H9 (cell line): ENCODE measurements at regions not wholly inside any gene's neighbourhood (a gene's known extent, or its start where the extent isn't known, plus 50 kb on each side); places are given as distances from the start of the nearest gene placed in this dataset.
A peak's percentile ranks its signal among the peaks of the same experiment; 100 is the strongest.

ENCODE experiments used
- DNase-seq: peaks from one replicate; pipeline ENCODE4 v3.0.0-alpha.2; 2017
- H2AFZ ChIP-seq: one replicate; pipeline ENCODE4 v1.6.1; 2013; ENCODE audit warnings: mild to moderate bottlenecking, low read length, control low read depth, moderate library complexity
- H2AK5ac ChIP-seq: 2 replicates; pipeline ENCODE4 v1.6.1; 2013; ENCODE audit warnings: low read length, control low read depth, mixed read lengths; ENCODE audit not compliant: insufficient read length
- H2BK120ac ChIP-seq: one replicate; pipeline ENCODE4 v1.6.1; 2013; ENCODE audit warnings: low read depth, mild to moderate bottlenecking, low read length, control low read depth, inconsistent platforms; ENCODE audit not compliant: poor library complexity, severe bottlenecking
- H2BK12ac ChIP-seq: 2 replicates; pipeline ENCODE4 v1.6.1; 2013; ENCODE audit warnings: low read length, control low read depth, mixed read lengths, low read depth; ENCODE audit not compliant: insufficient read length
- H2BK15ac ChIP-seq: 2 replicates; pipeline ENCODE4 v1.6.1; 2013; ENCODE audit warnings: low read depth, low read length, control low read depth
- H2BK20ac ChIP-seq: one replicate; pipeline ENCODE4 v1.6.1; 2013; ENCODE audit warnings: low read depth, mild to moderate bottlenecking, low read length, control low read depth, inconsistent platforms; ENCODE audit not compliant: poor library complexity, severe bottlenecking
- H2BK5ac ChIP-seq: 2 replicates; pipeline ENCODE4 v1.6.1; 2013; ENCODE audit warnings: low read length, control low read depth, mixed read lengths; ENCODE audit not compliant: insufficient read length
- H3K14ac ChIP-seq: 2 replicates; pipeline ENCODE4 v1.6.1; 2013; ENCODE audit warnings: low read length, control low read depth; ENCODE audit not compliant: insufficient read depth
- H3K18ac ChIP-seq: 2 replicates; pipeline ENCODE4 v1.6.1; 2013; ENCODE audit warnings: low read depth, mild to moderate bottlenecking, mixed read lengths, low read length, control low read depth; ENCODE audit not compliant: insufficient read length
- H3K23ac ChIP-seq: 2 replicates; pipeline ENCODE4 v1.6.1; 2013; ENCODE audit warnings: low read length, control low read depth, mixed read lengths, low read depth; ENCODE audit not compliant: insufficient read length
- H3K23me2 ChIP-seq: 2 replicates; pipeline ENCODE4 v1.6.1; 2013; ENCODE audit warnings: low read depth, mild to moderate bottlenecking, mixed read lengths, low read length, control low read depth; ENCODE audit not compliant: insufficient read length, poor library complexity, severe bottlenecking
- H3K27ac ChIP-seq: 2 replicates; pipeline ENCODE4 v1.5.1; 2013; ENCODE audit warnings: low read length, control low read depth, mixed read lengths, low read depth; ENCODE audit not compliant: insufficient read length
- H3K27me3 ChIP-seq: 2 replicates; pipeline ENCODE4 v1.6.1; 2013; ENCODE audit warnings: low read length, control low read depth, inconsistent platforms; ENCODE audit not compliant: insufficient read depth
- H3K4ac ChIP-seq: 2 replicates; pipeline ENCODE4 v1.6.1; 2013; ENCODE audit warnings: low read depth, mild to moderate bottlenecking, control low read depth, inconsistent platforms, low read length, moderate library complexity
- H3K4me1 ChIP-seq: 2 replicates; pipeline ENCODE4 v1.6.1; 2013; ENCODE audit warnings: low read length, control low read depth, inconsistent platforms; ENCODE audit not compliant: insufficient read depth
- H3K4me2 ChIP-seq: 2 replicates; pipeline ENCODE4 v1.6.1; 2013; ENCODE audit warnings: low read length, control low read depth, mixed read lengths; ENCODE audit not compliant: insufficient read length, insufficient read depth
- H3K56ac ChIP-seq: 2 replicates; pipeline ENCODE4 v1.6.1; 2013; ENCODE audit warnings: low read depth, mild to moderate bottlenecking, mixed read lengths, low read length, control low read depth; ENCODE audit not compliant: insufficient read length
- H3K79me1 ChIP-seq: 2 replicates; pipeline ENCODE4 v1.6.1; 2013; ENCODE audit warnings: low read depth, mild to moderate bottlenecking, moderate library complexity, low read length, control low read depth, inconsistent platforms; ENCODE audit not compliant: insufficient read depth, poor library complexity, severe bottlenecking
- H3K79me2 ChIP-seq: 2 replicates; pipeline ENCODE4 v1.6.1; 2013; ENCODE audit warnings: low read length, control low read depth, inconsistent platforms; ENCODE audit not compliant: insufficient read depth
- H3K9ac ChIP-seq: 2 replicates; pipeline ENCODE4 v1.6.1; 2013; ENCODE audit warnings: low read length, control low read depth, mixed read lengths; ENCODE audit not compliant: insufficient read length; ENCODE audit errors: extremely low read depth
- H3K9me3 ChIP-seq: one replicate; pipeline ENCODE4 v1.6.1; 2013; ENCODE audit warnings: low read depth, low read length, inconsistent platforms; ENCODE audit not compliant: control insufficient read depth
- H3T11ph ChIP-seq: one replicate; pipeline ENCODE4 v1.6.1; 2013; ENCODE audit warnings: mild to moderate bottlenecking, low read length, control low read depth, inconsistent platforms
- H4K20me1 ChIP-seq: one replicate; pipeline ENCODE4 v1.6.1; 2013; ENCODE audit not compliant: control insufficient read depth, insufficient read length, insufficient read depth
- H4K5ac ChIP-seq: 2 replicates; pipeline ENCODE4 v1.6.1; 2013; ENCODE audit warnings: low read depth, mild to moderate bottlenecking, mixed read lengths, low read length, control low read depth; ENCODE audit not compliant: insufficient read length
- H4K8ac ChIP-seq: replicated peaks from 2 replicates; pipeline ENCODE4 v1.6.1; 2013; ENCODE audit warnings: low read length, control low read depth, mixed read lengths, low read depth; ENCODE audit not compliant: insufficient read length
- H4K91ac ChIP-seq: 2 replicates; pipeline ENCODE4 v1.6.1; 2013; ENCODE audit warnings: low read depth, mild to moderate bottlenecking, moderate library complexity, mixed read lengths, low read length, control low read depth; ENCODE audit not compliant: insufficient read length
- H3K27ac Mint-ChIP-seq, 3 experiments: 2 replicates in 2 of 3; 3 replicates in 1 of 3; pipeline ENCODE4 v1.8.0; 2020 to 2021; ENCODE audit warnings: mixed read lengths in 3 of 3, mild to moderate bottlenecking in 1 of 3, moderate library complexity in 1 of 3
- H3K27me3 Mint-ChIP-seq: 2 replicates; pipeline ENCODE4 v1.8.0; 2021; ENCODE audit warnings: low read depth, mild to moderate bottlenecking, moderate library complexity, mixed read lengths
- H3K36me3 Mint-ChIP-seq, 3 experiments: 2 replicates in 2 of 3; 3 replicates in 1 of 3; pipeline ENCODE4 v1.8.0; 2020 to 2021; ENCODE audit warnings: low read depth in 3 of 3, mixed read lengths in 3 of 3; ENCODE audit not compliant: insufficient read depth in 1 of 3
- H3K4me1 Mint-ChIP-seq, 2 experiments: 2 replicates each; pipeline ENCODE4 v1.8.0; 2020; ENCODE audit warnings: mixed read lengths in 2 of 2
- H3K4me3 Mint-ChIP-seq, 2 experiments: 2 replicates in 1 of 2; 3 replicates in 1 of 2; pipeline ENCODE4 v1.8.0; 2020 to 2021; ENCODE audit warnings: mild to moderate bottlenecking in 2 of 2, mixed read lengths in 2 of 2, moderate library complexity in 1 of 2
- H3K9me3 Mint-ChIP-seq, 2 experiments: 2 replicates in 1 of 2; 3 replicates in 1 of 2; pipeline ENCODE4 v1.8.0; 2020; ENCODE audit warnings: mild to moderate bottlenecking in 2 of 2, mixed read lengths in 2 of 2, moderate library complexity in 1 of 2
- CTCF ChIP-seq: fragments of 200-600 bp; sonication (generic); conservative IDR thresholded peaks from 3 replicates; pipeline ENCODE4 v1.8.0; 2021; ENCODE audit warnings: antibody characterized with exemption, mild to moderate bottlenecking
- WGBS: extraction: QIAGEN DNeasy Blood & Tissue Kit; methylation state at CpG from one replicate; pipeline ENCODE4 v1.1.7; 2013; ENCODE audit warnings: missing lambda C conversion rate, low lambda C conversion rate, mixed read lengths; ENCODE audit not compliant: insufficient read length; ENCODE audit errors: extremely low coverage; 5-methylcytosine and 5-hydroxymethylcytosine counted together

- WGBS, result no CpG with 5 or more reads among the region's 4 CpGs
- H4K20me1 ChIP-seq, result no peaks in the 10 kb centered on the region
- H3K9me3 ChIP-seq, result no peaks in the 10 kb centered on the region
- no peaks in the 10 kb centered on the region for H3K79me1 ChIP-seq
- H2BK5ac ChIP-seq, result no peak overlapping the region
- no peaks in the 10 kb centered on the region for H3K27me3 Mint-ChIP-seq
- no peak overlapping the region for H2AK5ac ChIP-seq
- no peak for DNase-seq
- no peaks in the 10 kb centered on the region for H3K27me3 ChIP-seq
- no peak overlapping the region for H3K4me3 Mint-ChIP-seq
- H3K9me3 Mint-ChIP-seq, result no peaks in the 10 kb centered on the region
- H3K4me1 Mint-ChIP-seq, result peaks cover 3 to 6% of the 10 kb centered on the region in 2 experiments; a peak in 2 of 4 replicates
- no peaks in the 10 kb centered on the region for H3K4me1 ChIP-seq
- H3K4me2 ChIP-seq, result no peak overlapping the region
- no peak overlapping the region for H2BK20ac ChIP-seq
- H3K27ac ChIP-seq, result no peak overlapping the region
- H3K23ac ChIP-seq, result no peak overlapping the region
- no peak overlapping the region for H4K8ac ChIP-seq
- no peaks in the 10 kb centered on the region for H3K79me2 ChIP-seq
- peak; percentile 68 for TF ChIP-seq CTCF
- H4K5ac ChIP-seq, result no peak overlapping the region
- no peak overlapping the region for H3K27ac Mint-ChIP-seq
- H2BK120ac ChIP-seq, result no peak overlapping the region
- no peak overlapping the region for H3T11ph ChIP-seq
- H3K36me3 Mint-ChIP-seq, result no peaks in the 10 kb centered on the region
- no peak overlapping the region for H4K91ac ChIP-seq
- no peak overlapping the region for H2BK15ac ChIP-seq
- no peak overlapping the region for H2AFZ ChIP-seq
- H3K23me2 ChIP-seq, result no peaks in the 10 kb centered on the region
- H2BK12ac ChIP-seq, result no peak overlapping the region
- H3K56ac ChIP-seq, result no peak overlapping the region
- no peak overlapping the region for H3K14ac ChIP-seq
- H3K18ac ChIP-seq, result no peak overlapping the region
- H3K4ac ChIP-seq, result no peak overlapping the region
- no peak overlapping the region for H3K9ac ChIP-seq
Measured at GRCh38 chr1:79353224-79353623, 346.7 kb upstream of the ADGRL4 start.
